HG03571 (cell line): ENCODE measurements at regions not wholly inside any gene's neighbourhood (a gene's known extent, or its start where the extent isn't known, plus 50 kb on each side); places are given as distances from the start of the nearest gene placed in this dataset.

Experiments
- ATAC-seq: cut with Tn5 transposase; IDR thresholded peaks from one replicate; pipeline ENCODE4 v1.9.1; 2021; ENCODE audit not compliant: unreplicated experiment

GRCh38 chr9:1261879-1262766 is 212.0 kb downstream of the DMRT2 start:
- no peak for ATAC-seq

- ATAC-seq, result no peak
Observed at GRCh38 chr9:1267141-1267570, 217.0 kb downstream of the DMRT2 start.

GRCh38 chr9:1267581-1267980 is 217.4 kb downstream of the DMRT2 start:
- ATAC-seq, result no peak

GRCh38 chr9:1269533-1270315 is 219.6 kb downstream of the DMRT2 start:
- no peak for ATAC-seq

GRCh38 chr9:1271367-1271766 is 221.2 kb downstream of the DMRT2 start:
- no peak for ATAC-seq

- no peak for ATAC-seq
Observed at GRCh38 chr9:1271786-1272185, 221.6 kb downstream of the DMRT2 start.

GRCh38 chr9:1272488-1272887 is 222.3 kb downstream of the DMRT2 start:
- ATAC-seq, result no peak

- ATAC-seq, result no peak
Observed at GRCh38 chr9:1273859-1274258, 223.7 kb downstream of the DMRT2 start.

- ATAC-seq, result no peak
Observed at GRCh38 chr9:1274334-1274733, 224.2 kb downstream of the DMRT2 start.

- ATAC-seq, result no peak
Observed at GRCh38 chr9:1276474-1276873, 226.3 kb downstream of the DMRT2 start.

GRCh38 chr9:1284727-1285126 is 234.6 kb downstream of the DMRT2 start:
- no peak for ATAC-seq

GRCh38 chr9:1285526-1285925 is 235.4 kb downstream of the DMRT2 start:
- no peak for ATAC-seq

GRCh38 chr9:1292384-1292783 is 242.2 kb downstream of the DMRT2 start:
- ATAC-seq, result no peak

GRCh38 chr9:1294641-1295258 is 244.6 kb downstream of the DMRT2 start:
- no peak for ATAC-seq

- no peak for ATAC-seq
Observed at GRCh38 chr9:1296331-1296730, 246.2 kb downstream of the DMRT2 start.

- no peak for ATAC-seq
Observed at GRCh38 chr9:1298046-1298445, 247.9 kb downstream of the DMRT2 start.

- ATAC-seq, result no peak
Observed at GRCh38 chr9:1300941-1301340, 250.8 kb downstream of the DMRT2 start.

GRCh38 chr9:1303932-1304331 is 253.8 kb downstream of the DMRT2 start:
- no peak for ATAC-seq

GRCh38 chr9:1311462-1312042 is 261.4 kb downstream of the DMRT2 start:
- ATAC-seq, result no peak

- no peak for ATAC-seq
Observed at GRCh38 chr9:1319436-1319835, 269.3 kb downstream of the DMRT2 start.

- no peak for ATAC-seq
Observed at GRCh38 chr9:1320051-1320557, 269.9 kb downstream of the DMRT2 start.
